Trophoblast cell (in vitro differentiated cells and primary cell): ENCODE measurements at regions not wholly inside any gene's neighbourhood (a gene's known extent, or its start where the extent isn't known, plus 50 kb on each side); places are given as distances from the start of the nearest gene placed in this dataset.

Experiments
- DNase-seq, 2 donors: peaks; one replicate each; pipeline ENCODE4 v3.0.0-alpha.2; 2016
- H2AFZ ChIP-seq: 2 replicates; pipeline ENCODE4 v1.6.1; 2013; ENCODE audit warnings: low read length, moderate library complexity, mild to moderate bottlenecking; ENCODE audit not compliant: insufficient read depth, poor library complexity
- H2AK5ac ChIP-seq: 2 replicates; pipeline ENCODE4 v1.6.1; 2013; ENCODE audit warnings: mild to moderate bottlenecking, low read length
- H2BK120ac ChIP-seq: 2 replicates; pipeline ENCODE4 v1.6.1; 2013; ENCODE audit warnings: low read length, mild to moderate bottlenecking, moderate library complexity; ENCODE audit not compliant: insufficient read depth, poor library complexity
- H2BK12ac ChIP-seq: 2 replicates; pipeline ENCODE4 v1.6.1; 2013; ENCODE audit warnings: mild to moderate bottlenecking, low read length, moderate library complexity
- H2BK5ac ChIP-seq: 2 replicates; pipeline ENCODE4 v1.6.1; 2013; ENCODE audit warnings: low read length, low read depth, moderate library complexity, mild to moderate bottlenecking; ENCODE audit not compliant: poor library complexity
- H3K14ac ChIP-seq: 2 replicates; pipeline ENCODE4 v1.6.1; 2013; ENCODE audit warnings: mild to moderate bottlenecking, low read length
- H3K18ac ChIP-seq: 2 replicates; pipeline ENCODE4 v1.6.1; 2013; ENCODE audit warnings: mild to moderate bottlenecking, low read length
- H3K23ac ChIP-seq: 2 replicates; pipeline ENCODE4 v1.6.1; 2013; ENCODE audit warnings: low read length
- H3K27ac ChIP-seq: 2 replicates; pipeline ENCODE4 v1.5.1; 2013; ENCODE audit warnings: low read depth, mild to moderate bottlenecking, inconsistent platforms, low read length, moderate library complexity
- H3K27me3 ChIP-seq: 2 replicates; pipeline ENCODE4 v1.6.1; 2013; ENCODE audit warnings: inconsistent platforms, mild to moderate bottlenecking, low read length, moderate library complexity; ENCODE audit not compliant: insufficient read depth
- H3K36me3 ChIP-seq, 2 experiments: 1 replicate in 1 of 2; 2 replicates in 1 of 2; pipeline ENCODE4 v1.6.1; 2013; ENCODE audit warnings: low read length in 2 of 2, mild to moderate bottlenecking in 2 of 2, moderate library complexity in 1 of 2; ENCODE audit not compliant: insufficient read depth in 2 of 2, control insufficient read depth in 1 of 2
- H3K4ac ChIP-seq: 2 replicates; pipeline ENCODE4 v1.6.1; 2013; ENCODE audit warnings: low read depth, mild to moderate bottlenecking, low read length, moderate library complexity
- H3K4me1 ChIP-seq, 2 experiments: 1 replicate in 1 of 2; 2 replicates in 1 of 2; pipeline ENCODE4 v1.6.1; 2013; ENCODE audit warnings: low read length in 2 of 2, mild to moderate bottlenecking in 2 of 2, moderate library complexity in 1 of 2; ENCODE audit not compliant: insufficient read depth in 2 of 2, control insufficient read depth in 1 of 2
- H3K4me2 ChIP-seq: 2 replicates; pipeline ENCODE4 v1.6.1; 2013; ENCODE audit warnings: inconsistent platforms, mild to moderate bottlenecking, low read length, moderate library complexity
- H3K4me3 ChIP-seq: 2 replicates; pipeline ENCODE4 v1.5.1; 2013; ENCODE audit warnings: mild to moderate bottlenecking, low read depth, low read length, inconsistent platforms
- H3K79me1 ChIP-seq: one replicate; pipeline ENCODE4 v1.6.1; 2013; ENCODE audit warnings: low read length
- H3K79me2 ChIP-seq: 2 replicates; pipeline ENCODE4 v1.6.1; 2013; ENCODE audit warnings: low read length, mild to moderate bottlenecking; ENCODE audit not compliant: control insufficient read depth, insufficient read depth, poor library complexity
- H3K9ac ChIP-seq: 2 replicates; pipeline ENCODE4 v1.6.1; 2013; ENCODE audit warnings: mild to moderate bottlenecking, low read length
- H3K9me3 ChIP-seq: 2 replicates; pipeline ENCODE4 v1.6.1; 2013; ENCODE audit warnings: low read depth, mild to moderate bottlenecking, control low read depth, inconsistent platforms, low read length; ENCODE audit not compliant: insufficient read depth
- H4K12ac ChIP-seq: 2 replicates; pipeline ENCODE4 v1.6.1; 2013; ENCODE audit warnings: low read depth, mild to moderate bottlenecking, low read length, moderate library complexity
- H4K8ac ChIP-seq: 2 replicates; pipeline ENCODE4 v1.6.1; 2013; ENCODE audit warnings: low read depth, mild to moderate bottlenecking, low read length, moderate library complexity
- H4K91ac ChIP-seq: one replicate; pipeline ENCODE4 v1.6.1; 2013; ENCODE audit warnings: low read depth, mild to moderate bottlenecking, low read length, moderate library complexity
- WGBS: extraction: QIAGEN DNeasy Blood & Tissue Kit; methylation state at CpG from one replicate; pipeline ENCODE4 v1.1.7; 2013; ENCODE audit warnings: missing lambda C conversion rate; ENCODE audit not compliant: insufficient read length, insufficient coverage; ENCODE audit errors: extremely low coverage; 5-methylcytosine and 5-hydroxymethylcytosine counted together

- Histone ChIP-seq H4K12ac (no peak overlapping the region), H2AK5ac (no peak overlapping the region), H3K79me2 (no peaks in the 10 kb centered on the region), H2AFZ (no peak overlapping the region), H3K9ac (no peak overlapping the region), H3K9me3 (peaks cover 2% of the 10 kb centered on the region), H3K18ac (no peak overlapping the region), H3K27ac (no peak overlapping the region), H2BK5ac (no peak overlapping the region), H4K8ac (no peak overlapping the region), H3K79me1 (no peaks in the 10 kb centered on the region), H2BK120ac (no peak overlapping the region), H3K4me1 (no peaks in the 10 kb centered on the region), H3K27me3 (no peaks in the 10 kb centered on the region), H4K91ac (no peak overlapping the region), H3K23ac (no peak overlapping the region), H3K36me3 (peaks cover 0 to 2% of the 10 kb centered on the region in 2 experiments), H3K4me3 (no peak overlapping the region), H3K4me2 (no peak overlapping the region), H3K14ac (no peak overlapping the region), H2BK12ac (no peak overlapping the region), H3K4ac (no peak overlapping the region)
- WGBS: no CpG with 5 or more reads among the region's 1 CpG
- DNase-seq: no peak
Measured at GRCh38 chr7:10211016-10211415, 762.7 kb upstream of the PHF14 start.

DNA sequence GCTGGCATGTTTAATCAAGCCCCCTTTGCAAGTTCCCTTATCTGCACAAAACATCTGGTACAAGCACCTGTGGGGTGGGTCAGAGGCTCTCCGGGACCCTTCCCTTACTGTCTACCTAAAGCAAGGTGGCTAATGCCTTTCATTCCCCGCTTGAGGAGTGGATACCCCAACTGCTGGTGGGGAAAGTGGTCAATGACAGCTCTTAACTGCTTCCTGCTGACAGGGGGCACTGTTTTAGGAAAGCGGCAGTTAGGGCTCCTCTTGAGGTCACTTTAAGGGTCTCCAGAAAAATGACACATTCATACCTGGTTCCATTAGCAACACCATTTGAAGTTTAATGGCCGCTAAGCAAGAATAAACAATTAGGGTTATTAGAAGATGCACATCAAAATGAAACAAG, 761.8 kb upstream of the PHF14 start:
- peaks cover 2% of the 10 kb centered on the region for H3K9me3 ChIP-seq
- WGBS: no CpG with 5 or more reads among the region's 4 CpGs
- H3K27ac ChIP-seq: no peak overlapping the region
- H2BK12ac ChIP-seq: no peak overlapping the region
- H4K12ac ChIP-seq: no peak overlapping the region
- no peak overlapping the region for H2AK5ac ChIP-seq
- H3K36me3 ChIP-seq: peaks cover 0 to 2% of the 10 kb centered on the region in 2 experiments
- H3K18ac ChIP-seq: no peak overlapping the region
- H3K79me2 ChIP-seq: no peaks in the 10 kb centered on the region
- no peak overlapping the region for H3K4me2 ChIP-seq
- H3K4me3 ChIP-seq: no peak overlapping the region
- no peak overlapping the region for H2AFZ ChIP-seq
- no peak overlapping the region for H3K9ac ChIP-seq
- no peaks in the 10 kb centered on the region for H3K4me1 ChIP-seq
- H2BK120ac ChIP-seq: no peak overlapping the region
- H3K79me1 ChIP-seq: no peaks in the 10 kb centered on the region
- H3K14ac ChIP-seq: no peak overlapping the region
- no peak overlapping the region for H3K23ac ChIP-seq
- DNase-seq: no peak
- H4K8ac ChIP-seq: no peak overlapping the region
- H2BK5ac ChIP-seq: no peak overlapping the region
- no peak overlapping the region for H3K4ac ChIP-seq
- H3K27me3 ChIP-seq: no peaks in the 10 kb centered on the region
- no peak overlapping the region for H4K91ac ChIP-seq

DNA sequence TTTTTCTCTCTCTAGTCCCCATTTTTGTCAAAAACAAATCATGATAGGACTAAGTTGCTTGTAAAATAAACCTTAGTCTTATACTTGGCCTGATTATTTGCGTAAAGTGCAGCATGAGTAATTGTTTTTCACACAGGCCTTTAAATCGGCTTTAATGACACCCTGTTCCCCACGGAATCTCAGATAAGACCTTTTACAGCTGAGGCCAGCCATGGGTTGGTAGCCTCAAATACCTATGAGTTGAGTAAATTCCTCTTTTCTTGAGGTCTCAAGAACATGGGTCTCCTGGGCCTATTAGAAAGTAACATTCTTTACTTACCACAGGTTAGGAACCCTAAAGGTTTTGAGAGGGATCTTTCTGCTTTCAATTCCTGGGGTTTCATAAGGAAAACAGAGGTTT, 761.0 kb upstream of the PHF14 start:
- no peaks in the 10 kb centered on the region for H3K4me1 ChIP-seq
- peaks cover 2% of the 10 kb centered on the region for H3K9me3 ChIP-seq
- no peak overlapping the region for H4K8ac ChIP-seq
- no peak overlapping the region for H2BK120ac ChIP-seq
- no peaks in the 10 kb centered on the region for H3K79me1 ChIP-seq
- H3K23ac ChIP-seq: no peak overlapping the region
- no peak overlapping the region for H2AFZ ChIP-seq
- no peaks in the 10 kb centered on the region for H3K27me3 ChIP-seq
- H4K91ac ChIP-seq: no peak overlapping the region
- WGBS: no CpG with 5 or more reads among the region's 3 CpGs
- H2AK5ac ChIP-seq: no peak overlapping the region
- no peak overlapping the region for H3K27ac ChIP-seq
- H3K4ac ChIP-seq: no peak overlapping the region
- no peak overlapping the region for H3K18ac ChIP-seq
- peaks cover 0 to 2% of the 10 kb centered on the region in 2 experiments for H3K36me3 ChIP-seq
- no peak overlapping the region for H3K9ac ChIP-seq
- H4K12ac ChIP-seq: no peak overlapping the region
- H2BK12ac ChIP-seq: no peak overlapping the region
- no peak overlapping the region for H3K4me2 ChIP-seq
- H3K4me3 ChIP-seq: no peak overlapping the region
- no peak overlapping the region for H3K14ac ChIP-seq
- no peak overlapping the region for H2BK5ac ChIP-seq
- no peak for DNase-seq
- no peaks in the 10 kb centered on the region for H3K79me2 ChIP-seq

DNA sequence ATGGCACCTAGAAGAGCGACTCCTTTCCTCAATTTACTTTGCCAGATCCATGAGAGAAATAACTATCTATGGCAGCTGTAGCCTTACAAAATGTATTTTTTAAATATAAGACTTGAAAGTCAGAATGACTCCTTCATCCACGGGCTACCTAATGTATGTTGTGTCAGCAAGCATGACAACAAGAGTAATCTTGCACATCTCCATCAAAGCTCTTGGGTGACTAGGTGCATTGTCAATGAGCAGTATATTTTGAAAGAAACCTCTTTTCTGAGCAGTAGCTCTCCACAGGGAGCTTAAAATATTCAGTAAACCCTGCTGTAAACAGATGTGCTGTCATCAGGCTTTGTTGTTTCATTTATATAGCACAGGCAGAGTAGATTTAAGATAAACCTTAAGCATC, 757.2 kb upstream of the PHF14 start:
- H2BK120ac ChIP-seq: no peak overlapping the region
- H3K9ac ChIP-seq: no peak overlapping the region
- H2BK5ac ChIP-seq: no peak overlapping the region
- H3K36me3 ChIP-seq: peaks cover 0 to 2% of the 10 kb centered on the region in 2 experiments
- H3K4me2 ChIP-seq: no peak overlapping the region
- no peaks in the 10 kb centered on the region for H3K79me1 ChIP-seq
- H3K14ac ChIP-seq: no peak overlapping the region
- no peaks in the 10 kb centered on the region for H3K4me1 ChIP-seq
- no peak overlapping the region for H3K27ac ChIP-seq
- no peak overlapping the region for H2BK12ac ChIP-seq
- H2AK5ac ChIP-seq: no peak overlapping the region
- no peak for DNase-seq
- no peak overlapping the region for H3K18ac ChIP-seq
- no peak overlapping the region for H4K8ac ChIP-seq
- no peaks in the 10 kb centered on the region for H3K27me3 ChIP-seq
- no CpG with 5 or more reads among the region's 2 CpGs for WGBS
- no peaks in the 10 kb centered on the region for H3K79me2 ChIP-seq
- peaks cover 2% of the 10 kb centered on the region for H3K9me3 ChIP-seq
- H4K91ac ChIP-seq: no peak overlapping the region
- H3K23ac ChIP-seq: no peak overlapping the region
- H3K4ac ChIP-seq: no peak overlapping the region
- no peak overlapping the region for H2AFZ ChIP-seq
- H3K4me3 ChIP-seq: no peak overlapping the region
- H4K12ac ChIP-seq: no peak overlapping the region
